OCI-LY3 (cell line): ENCODE measurements at regions not wholly inside any gene's neighbourhood (a gene's known extent, or its start where the extent isn't known, plus 50 kb on each side); places are given as distances from the start of the nearest gene placed in this dataset.

ENCODE experiments used
- EZH2phosphoT487 ChIP-seq: fragments of 200-600 bp; shearing (Covaris generic); IDR thresholded peaks from 2 replicates; pipeline ENCODE4 v1.6.1; 2018; ENCODE audit warnings: antibody characterized with exemption, mixed run types, low read depth
- TF ChIP-seq, protein P1 (sequence below): fragments of 200-600, 300-600 bp; sonication (generic); IDR thresholded peaks from 2 replicates; pipeline ENCODE4 v1.5.1; 2014; ENCODE audit warnings: antibody characterized with exemption, low read length, low read depth

DNA sequence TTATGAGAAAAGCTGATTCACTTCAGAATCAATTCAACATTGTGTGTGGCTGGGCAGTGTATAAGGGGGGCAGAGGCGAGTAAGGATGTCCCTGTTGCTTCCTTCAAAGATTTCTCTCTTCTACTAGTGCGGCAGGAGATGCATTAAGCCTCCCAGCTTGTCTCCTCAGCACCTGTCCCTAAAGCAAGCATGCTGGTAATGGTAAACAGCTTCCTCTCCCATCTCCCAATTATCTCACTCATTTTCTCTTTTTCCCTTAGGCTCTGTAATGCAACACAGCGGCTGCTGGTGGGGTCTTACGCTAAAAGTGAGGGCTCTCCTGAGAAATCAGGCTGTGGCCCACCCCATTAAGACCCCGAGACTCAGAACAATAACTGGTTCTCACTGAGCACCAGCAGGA is 306.4 kb upstream of the ROPN1 start:
- TF ChIP-seq, protein P1, sequence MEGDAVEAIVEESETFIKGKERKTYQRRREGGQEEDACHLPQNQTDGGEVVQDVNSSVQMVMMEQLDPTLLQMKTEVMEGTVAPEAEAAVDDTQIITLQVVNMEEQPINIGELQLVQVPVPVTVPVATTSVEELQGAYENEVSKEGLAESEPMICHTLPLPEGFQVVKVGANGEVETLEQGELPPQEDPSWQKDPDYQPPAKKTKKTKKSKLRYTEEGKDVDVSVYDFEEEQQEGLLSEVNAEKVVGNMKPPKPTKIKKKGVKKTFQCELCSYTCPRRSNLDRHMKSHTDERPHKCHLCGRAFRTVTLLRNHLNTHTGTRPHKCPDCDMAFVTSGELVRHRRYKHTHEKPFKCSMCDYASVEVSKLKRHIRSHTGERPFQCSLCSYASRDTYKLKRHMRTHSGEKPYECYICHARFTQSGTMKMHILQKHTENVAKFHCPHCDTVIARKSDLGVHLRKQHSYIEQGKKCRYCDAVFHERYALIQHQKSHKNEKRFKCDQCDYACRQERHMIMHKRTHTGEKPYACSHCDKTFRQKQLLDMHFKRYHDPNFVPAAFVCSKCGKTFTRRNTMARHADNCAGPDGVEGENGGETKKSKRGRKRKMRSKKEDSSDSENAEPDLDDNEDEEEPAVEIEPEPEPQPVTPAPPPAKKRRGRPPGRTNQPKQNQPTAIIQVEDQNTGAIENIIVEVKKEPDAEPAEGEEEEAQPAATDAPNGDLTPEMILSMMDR: no peak
- TF ChIP-seq EZH2phosphoT487: no peak
